Lower leg skin (tissue), 4 donors: ENCODE measurements at regions not wholly inside any gene's neighbourhood (a gene's known extent, or its start where the extent isn't known, plus 50 kb on each side); places are given as distances from the start of the nearest gene placed in this dataset.
"Not testable (repeated sequence)": the region's sequence is repeated elsewhere in the genome, so short reads cannot be mapped to it uniquely, and the experiment has no call there.

Experiments
- DNase-seq, 2 donors: peaks; one replicate each; pipeline ENCODE4 v3.0.0-alpha.2; 2019; ENCODE audit warnings: low spot score in 2 of 2
- H3K4me3 ChIP-seq: fragments of 200-600 bp; sonication (generic); 2 replicates; pipeline ENCODE4 v1.5.1; 2017; ENCODE audit warnings: mild to moderate bottlenecking, low read depth; ENCODE audit not compliant: poor library complexity, severe bottlenecking
- POLR2A ChIP-seq, 2 donors: fragments of 450-650 bp; IDR thresholded peaks; one replicate each; pipeline ENCODE4 v1.6.1; 2016 to 2017; ENCODE audit warnings: antibody characterized with exemption in 2 of 2, mild to moderate bottlenecking in 1 of 2, moderate library complexity in 1 of 2
- WGBS, 2 donors: methylation state at CpG; one replicate each; pipeline ENCODE4 v1.1.5; 2018; 5-methylcytosine and 5-hydroxymethylcytosine counted together
- intact Hi-C: fragments of 100-400 bp; cut with DNase I; formaldehyde crosslinking; loops from one replicate; pipeline ENCODE4 v1.15.0; 2023; ENCODE audit warnings: low total_unique reads
- TF ChIP-seq, protein P1 (sequence below), 3 donors: fragments of 450-650 bp; IDR thresholded peaks; one replicate each; pipeline ENCODE4 v1.5.1; 2016; ENCODE audit warnings: antibody characterized with exemption in 3 of 3, mild to moderate bottlenecking in 3 of 3, moderate library complexity in 2 of 3

- H3K4me3 ChIP-seq, intact Hi-C loops, DNase-seq: not testable (repeated sequence)
- WGBS, 2 donors = 84% methylated on average over 3 of the region's 3 CpGs
Measured at GRCh38 chrX:76774912-76775311, 347.4 kb downstream of the MAGEE1 start.

DNA sequence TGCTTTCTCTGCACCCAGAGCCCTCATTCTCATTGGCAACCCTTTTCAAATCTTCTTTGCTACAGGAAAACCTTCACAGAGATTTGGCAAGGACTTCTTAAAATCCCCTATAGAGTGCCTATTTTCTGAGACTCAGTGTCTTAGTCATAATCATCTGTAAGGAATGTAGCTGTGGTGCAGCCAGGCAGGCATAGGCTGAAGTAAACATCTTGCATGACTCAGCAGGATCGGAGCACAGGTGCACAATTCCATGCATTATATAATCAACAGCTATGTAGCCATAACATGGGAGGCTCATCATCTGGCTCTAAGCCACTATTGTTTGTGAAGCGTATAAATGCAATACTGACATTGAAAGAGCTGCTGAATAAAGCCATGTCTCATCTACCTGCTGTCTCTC, 368.8 kb downstream of the MAGEE1 start:
- intact Hi-C loops = no loop called here
- 76% methylated on average over 2 of the region's 2 CpGs for WGBS, 2 donors
- DNase-seq = no peak
- H3K4me3 ChIP-seq = no peak overlapping the region
- TF ChIP-seq, protein P1, sequence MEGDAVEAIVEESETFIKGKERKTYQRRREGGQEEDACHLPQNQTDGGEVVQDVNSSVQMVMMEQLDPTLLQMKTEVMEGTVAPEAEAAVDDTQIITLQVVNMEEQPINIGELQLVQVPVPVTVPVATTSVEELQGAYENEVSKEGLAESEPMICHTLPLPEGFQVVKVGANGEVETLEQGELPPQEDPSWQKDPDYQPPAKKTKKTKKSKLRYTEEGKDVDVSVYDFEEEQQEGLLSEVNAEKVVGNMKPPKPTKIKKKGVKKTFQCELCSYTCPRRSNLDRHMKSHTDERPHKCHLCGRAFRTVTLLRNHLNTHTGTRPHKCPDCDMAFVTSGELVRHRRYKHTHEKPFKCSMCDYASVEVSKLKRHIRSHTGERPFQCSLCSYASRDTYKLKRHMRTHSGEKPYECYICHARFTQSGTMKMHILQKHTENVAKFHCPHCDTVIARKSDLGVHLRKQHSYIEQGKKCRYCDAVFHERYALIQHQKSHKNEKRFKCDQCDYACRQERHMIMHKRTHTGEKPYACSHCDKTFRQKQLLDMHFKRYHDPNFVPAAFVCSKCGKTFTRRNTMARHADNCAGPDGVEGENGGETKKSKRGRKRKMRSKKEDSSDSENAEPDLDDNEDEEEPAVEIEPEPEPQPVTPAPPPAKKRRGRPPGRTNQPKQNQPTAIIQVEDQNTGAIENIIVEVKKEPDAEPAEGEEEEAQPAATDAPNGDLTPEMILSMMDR (IDR thresholded peaks at IDR 0.05) = no peak
- no peak for TF ChIP-seq POLR2A (IDR thresholded peaks at IDR 0.05)

DNA sequence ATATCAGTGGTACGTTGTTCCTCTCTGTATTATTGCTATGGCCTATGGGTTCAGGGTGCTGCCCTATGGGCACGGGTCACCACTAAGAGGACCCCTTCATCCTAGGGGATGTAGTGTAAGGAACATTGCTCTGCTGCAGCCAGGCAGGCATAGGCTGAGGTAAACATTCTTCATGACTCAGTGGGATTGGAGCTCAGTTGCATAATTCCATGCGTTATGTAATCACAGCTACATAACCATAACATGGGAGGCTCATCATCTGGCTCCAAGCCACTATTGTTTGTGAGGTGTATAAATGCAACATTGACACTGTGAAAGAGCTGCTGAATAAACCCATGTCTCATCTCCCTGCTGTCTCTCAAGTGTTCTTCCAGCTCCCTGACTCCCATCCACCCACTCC, 375.2 kb downstream of the MAGEE1 start:
- TF ChIP-seq POLR2A (IDR thresholded peaks at IDR 0.05) = no peak
- TF ChIP-seq, protein P1 (IDR thresholded peaks at IDR 0.05) = no peak
- no peak overlapping the region for H3K4me3 ChIP-seq
- 69 to 77% methylated on average over 3 of the region's 3 CpGs for WGBS, 2 donors
- no peak for DNase-seq
- intact Hi-C loops = no loop called here

DNA sequence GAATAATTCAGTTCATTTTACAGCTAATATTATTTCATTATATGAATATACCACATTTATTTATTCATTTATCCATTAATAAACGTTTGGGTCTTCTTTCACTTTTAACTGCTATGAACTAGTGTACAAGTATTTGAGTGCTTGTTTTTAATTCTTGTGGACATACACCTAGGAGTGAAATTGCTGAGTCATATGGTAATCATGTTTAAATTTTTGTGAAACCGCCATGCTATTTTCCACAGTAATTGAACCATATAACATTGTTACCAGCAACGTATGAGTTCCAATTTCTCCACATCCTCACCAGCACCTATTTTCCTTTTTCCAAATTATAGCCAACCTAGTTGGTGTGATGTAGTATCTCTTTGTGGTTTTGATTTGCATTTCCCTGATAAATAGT, 388.2 kb downstream of the MAGEE1 start:
- no peak overlapping the region for H3K4me3 ChIP-seq
- TF ChIP-seq, protein P1 (IDR thresholded peaks at IDR 0.05) = no peak
- TF ChIP-seq POLR2A (IDR thresholded peaks at IDR 0.05) = no peak
- no peak for DNase-seq
- 75 to 84% methylated on average over 3 of the region's 3 CpGs for WGBS, 2 donors
- intact Hi-C loops = no loop called here

DNA sequence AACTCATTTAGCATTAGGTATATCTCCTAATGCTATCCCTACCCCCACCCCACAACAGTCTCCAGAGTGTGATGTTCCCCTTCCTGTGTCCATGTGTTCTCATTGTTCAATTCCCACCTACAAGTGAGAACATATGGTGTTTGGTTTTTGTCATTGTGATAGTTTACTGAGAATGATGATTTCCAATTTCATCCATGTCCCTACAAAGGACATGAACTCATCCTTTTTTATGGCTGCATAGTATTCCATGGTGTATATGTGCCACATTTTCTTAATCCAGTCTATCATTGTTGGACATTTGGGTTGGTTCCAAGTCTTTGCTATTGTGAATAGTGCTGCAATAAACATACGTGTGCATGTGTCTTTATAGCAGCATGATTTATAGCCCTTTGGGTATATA, 389.8 kb downstream of the MAGEE1 start:
- H3K4me3 ChIP-seq, intact Hi-C loops, DNase-seq: not testable (repeated sequence)
- no CpG with 5 or more reads among the region's 1 CpG for WGBS, 2 donors

GRCh38 chrX:76821276-76821675, 393.8 kb downstream of the MAGEE1 start:
- whole genome bisulfite sequencing, 2 donors = 82% methylated on average over 1 of the region's 1 CpG; no CpG with 5 or more reads in 1 of the 2 donors
- TF ChIP-seq, protein P1 (IDR thresholded peaks at IDR 0.05) = no peak
- TF ChIP-seq POLR2A (IDR thresholded peaks at IDR 0.05) = no peak
- no peak overlapping the region for H3K4me3 ChIP-seq
- no peak for DNase-seq
- intact Hi-C loops = no loop called here

GRCh38 chrX:76827672-76828071, 400.2 kb downstream of the MAGEE1 start:
- WGBS, 2 donors = 36 to 82% methylated on average over 1 of the region's 1 CpG
- H3K4me3 ChIP-seq = no peak overlapping the region
- TF ChIP-seq, protein P1 (IDR thresholded peaks at IDR 0.05) = no peak
- no peak for TF ChIP-seq POLR2A (IDR thresholded peaks at IDR 0.05)
- DNase-seq = no peak
- intact Hi-C loops = no loop called here

GRCh38 chrX:76840902-76841301, 413.4 kb downstream of the MAGEE1 start:
- intact Hi-C loops, H3K4me3 ChIP-seq, DNase-seq: not testable (repeated sequence)
- WGBS, 2 donors = 55% methylated on average over 16 of the region's 16 CpGs; no CpG with 5 or more reads in 1 of the 2 donors
